ENCODE measurements at regions not wholly inside any gene's neighbourhood (a gene's known extent, or its start where the extent isn't known, plus 50 kb on each side); places are given as distances from the start of the nearest gene placed in this dataset.

DNA sequence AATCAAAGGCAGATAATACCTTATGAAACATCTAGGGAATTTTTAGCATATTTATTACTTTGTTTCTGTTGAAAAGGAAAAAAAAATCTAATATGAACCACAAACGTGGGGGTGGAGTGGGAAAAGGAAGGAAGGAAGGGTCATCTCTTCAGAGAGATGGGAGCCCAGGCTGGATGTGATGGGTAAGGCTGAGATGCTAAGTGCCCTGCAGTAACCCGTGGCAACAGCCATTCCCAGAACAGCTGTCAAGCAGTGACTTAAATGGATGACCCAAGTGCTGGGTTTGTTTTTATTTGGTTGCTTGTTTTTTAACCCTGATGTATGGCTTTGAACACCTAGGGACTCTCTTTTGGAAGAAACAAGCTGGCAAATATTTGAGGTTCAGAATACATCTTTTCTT, 50.7 kb upstream of the KLF7 start:
- TF ChIP-seq USF2 (CRISPR knock-in tag; IDR thresholded peaks at IDR 0.05) (no peak), RFX5 (IDR thresholded peaks at IDR 0.05; ENCODE audit: low read depth, low read length) (no peak), SRSF3 (IDR thresholded peaks at IDR 0.05; ENCODE audit: insufficient read depth, low read length) (no peak), TARDBP (IDR thresholded peaks at IDR 0.05) (no peak), JUND (IDR thresholded peaks at IDR 0.05; ENCODE audit: borderline replicate concordance, low read depth, low read length) (no peak), JUND (tag; IDR thresholded peaks at IDR 0.05; ENCODE audit: borderline replicate concordance, low read depth, low read length) (no peak), MED1 (CRISPR knock-in tag; IDR thresholded peaks at IDR 0.05; ENCODE audit: borderline replicate concordance) (no peak), SP1 (CRISPR knock-in tag; IDR thresholded peaks at IDR 0.05) (no peak), CTCF (IDR thresholded peaks at IDR 0.05 in 2 of 3, conservative IDR thresholded peaks at IDR 0.05 in 1 of 3; ENCODE audit: insufficient read depth in 2 of 3, low read depth in 1 of 3, low read length in 3 of 3) (no peak), ZFPM2 (CRISPR knock-in tag; IDR thresholded peaks at IDR 0.05) (no peak), E2F6 (IDR thresholded peaks at IDR 0.05; ENCODE audit: borderline replicate concordance in 1 of 2, extremely low read depth in 1 of 2, insufficient read depth in 1 of 2, insufficient read length in 1 of 2, low read depth in 1 of 2, low read length in 1 of 2, poor library complexity in 1 of 2, severe bottlenecking in 1 of 2) (no peak), FOXA1 (IDR thresholded peaks at IDR 0.05; ENCODE audit: borderline replicate concordance) (no peak), HMG20A (CRISPR knock-in tag; conservative IDR thresholded peaks at IDR 0.05) (no peak), SMAD1 (IDR thresholded peaks at IDR 0.05; ENCODE audit: low read depth, low read length, partially characterized antibody) (no peak), NFIC (IDR thresholded peaks at IDR 0.05) (no peak)

Data from K562 (cell line).